GM12878 (cell line): ENCODE measurements at regions not wholly inside any gene's neighbourhood (a gene's known extent, or its start where the extent isn't known, plus 50 kb on each side); places are given as distances from the start of the nearest gene placed in this dataset.
"Not testable (repeated sequence)": the region's sequence is repeated elsewhere in the genome, so short reads cannot be mapped to it uniquely, and the experiment has no call there.

Experiments used
- BHLHE40 ChIP-seq, 2 experiments: fragments of 450-650 bp in 1 of 2; IDR thresholded peaks; 2 replicates each; pipeline ENCODE4 v1.6.1; 2011 to 2017; ENCODE audit warnings: low read depth in 2 of 2, borderline replicate concordance in 1 of 2, improper control_type of control experiment in 1 of 2, low read length in 1 of 2, mild to moderate bottlenecking in 1 of 2
- ESRRA ChIP-seq: IDR thresholded peaks from 2 replicates; pipeline ENCODE4 v1.6.1; 2012; ENCODE audit warnings: mild to moderate bottlenecking, low read length, improper control_type of control experiment
- NFYB ChIP-seq: IDR thresholded peaks from 2 replicates; pipeline ENCODE4 v1.6.1; 2011; ENCODE audit warnings: low read depth, mild to moderate bottlenecking, low read length, improper control_type of control experiment, moderate library complexity; ENCODE audit not compliant: insufficient read depth
- NRF1 ChIP-seq: conservative IDR thresholded peaks from 2 replicates; pipeline ENCODE4 v1.6.1; 2011; ENCODE audit warnings: mild to moderate bottlenecking, low read depth, low read length, improper control_type of control experiment
- YBX1 ChIP-seq: fragments of 450-650 bp; IDR thresholded peaks from 2 replicates; pipeline ENCODE4 v1.6.1; 2016; ENCODE audit warnings: antibody characterized with exemption
- TF ChIP-seq, protein P1 (sequence below): IDR thresholded peaks from 2 replicates; pipeline ENCODE4 v1.6.1; 2012; ENCODE audit warnings: mild to moderate bottlenecking, low read depth, low read length
- TF ChIP-seq, protein P2 (sequence below): IDR thresholded peaks from 2 replicates; pipeline ENCODE4 v1.6.1; 2011; ENCODE audit warnings: low read depth, low read length, improper control_type of control experiment, borderline replicate concordance
- TF ChIP-seq, protein P3 (sequence below), 3 experiments: IDR thresholded peaks in 2 of 3; conservative IDR thresholded peaks in 1 of 3; 2 replicates each; pipeline ENCODE4 v1.5.1; 2011; ENCODE audit warnings: low read depth in 3 of 3, low read length in 3 of 3, mild to moderate bottlenecking in 3 of 3, control low read depth in 2 of 3, moderate library complexity in 2 of 3, inconsistent platforms in 1 of 3, mixed read lengths in 1 of 3; ENCODE audit not compliant: control insufficient read depth in 2 of 3, insufficient read depth in 1 of 3; ENCODE audit errors: extremely low read depth in 1 of 3

GRCh38 chrX:74181976-74182375 is 122.0 kb upstream of the ZCCHC13 start:
- not testable (repeated sequence) for TF ChIP-seq NRF1; NFYB; BHLHE40 (IDR thresholded peaks at IDR 0.05; ENCODE audit: borderline replicate concordance in 1 of 2, low read depth in 2 of 2, low read length in 1 of 2); YBX1; ESRRA
- TF ChIP-seq, protein P1, sequence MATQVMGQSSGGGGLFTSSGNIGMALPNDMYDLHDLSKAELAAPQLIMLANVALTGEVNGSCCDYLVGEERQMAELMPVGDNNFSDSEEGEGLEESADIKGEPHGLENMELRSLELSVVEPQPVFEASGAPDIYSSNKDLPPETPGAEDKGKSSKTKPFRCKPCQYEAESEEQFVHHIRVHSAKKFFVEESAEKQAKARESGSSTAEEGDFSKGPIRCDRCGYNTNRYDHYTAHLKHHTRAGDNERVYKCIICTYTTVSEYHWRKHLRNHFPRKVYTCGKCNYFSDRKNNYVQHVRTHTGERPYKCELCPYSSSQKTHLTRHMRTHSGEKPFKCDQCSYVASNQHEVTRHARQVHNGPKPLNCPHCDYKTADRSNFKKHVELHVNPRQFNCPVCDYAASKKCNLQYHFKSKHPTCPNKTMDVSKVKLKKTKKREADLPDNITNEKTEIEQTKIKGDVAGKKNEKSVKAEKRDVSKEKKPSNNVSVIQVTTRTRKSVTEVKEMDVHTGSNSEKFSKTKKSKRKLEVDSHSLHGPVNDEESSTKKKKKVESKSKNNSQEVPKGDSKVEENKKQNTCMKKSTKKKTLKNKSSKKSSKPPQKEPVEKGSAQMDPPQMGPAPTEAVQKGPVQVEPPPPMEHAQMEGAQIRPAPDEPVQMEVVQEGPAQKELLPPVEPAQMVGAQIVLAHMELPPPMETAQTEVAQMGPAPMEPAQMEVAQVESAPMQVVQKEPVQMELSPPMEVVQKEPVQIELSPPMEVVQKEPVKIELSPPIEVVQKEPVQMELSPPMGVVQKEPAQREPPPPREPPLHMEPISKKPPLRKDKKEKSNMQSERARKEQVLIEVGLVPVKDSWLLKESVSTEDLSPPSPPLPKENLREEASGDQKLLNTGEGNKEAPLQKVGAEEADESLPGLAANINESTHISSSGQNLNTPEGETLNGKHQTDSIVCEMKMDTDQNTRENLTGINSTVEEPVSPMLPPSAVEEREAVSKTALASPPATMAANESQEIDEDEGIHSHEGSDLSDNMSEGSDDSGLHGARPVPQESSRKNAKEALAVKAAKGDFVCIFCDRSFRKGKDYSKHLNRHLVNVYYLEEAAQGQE = not testable (repeated sequence)
- TF ChIP-seq, protein P2, sequence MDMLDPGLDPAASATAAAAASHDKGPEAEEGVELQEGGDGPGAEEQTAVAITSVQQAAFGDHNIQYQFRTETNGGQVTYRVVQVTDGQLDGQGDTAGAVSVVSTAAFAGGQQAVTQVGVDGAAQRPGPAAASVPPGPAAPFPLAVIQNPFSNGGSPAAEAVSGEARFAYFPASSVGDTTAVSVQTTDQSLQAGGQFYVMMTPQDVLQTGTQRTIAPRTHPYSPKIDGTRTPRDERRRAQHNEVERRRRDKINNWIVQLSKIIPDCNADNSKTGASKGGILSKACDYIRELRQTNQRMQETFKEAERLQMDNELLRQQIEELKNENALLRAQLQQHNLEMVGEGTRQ = not testable (repeated sequence)
- TF ChIP-seq, protein P3, sequence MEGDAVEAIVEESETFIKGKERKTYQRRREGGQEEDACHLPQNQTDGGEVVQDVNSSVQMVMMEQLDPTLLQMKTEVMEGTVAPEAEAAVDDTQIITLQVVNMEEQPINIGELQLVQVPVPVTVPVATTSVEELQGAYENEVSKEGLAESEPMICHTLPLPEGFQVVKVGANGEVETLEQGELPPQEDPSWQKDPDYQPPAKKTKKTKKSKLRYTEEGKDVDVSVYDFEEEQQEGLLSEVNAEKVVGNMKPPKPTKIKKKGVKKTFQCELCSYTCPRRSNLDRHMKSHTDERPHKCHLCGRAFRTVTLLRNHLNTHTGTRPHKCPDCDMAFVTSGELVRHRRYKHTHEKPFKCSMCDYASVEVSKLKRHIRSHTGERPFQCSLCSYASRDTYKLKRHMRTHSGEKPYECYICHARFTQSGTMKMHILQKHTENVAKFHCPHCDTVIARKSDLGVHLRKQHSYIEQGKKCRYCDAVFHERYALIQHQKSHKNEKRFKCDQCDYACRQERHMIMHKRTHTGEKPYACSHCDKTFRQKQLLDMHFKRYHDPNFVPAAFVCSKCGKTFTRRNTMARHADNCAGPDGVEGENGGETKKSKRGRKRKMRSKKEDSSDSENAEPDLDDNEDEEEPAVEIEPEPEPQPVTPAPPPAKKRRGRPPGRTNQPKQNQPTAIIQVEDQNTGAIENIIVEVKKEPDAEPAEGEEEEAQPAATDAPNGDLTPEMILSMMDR (IDR thresholded peaks at IDR 0.05 in 2 of 3, conservative IDR thresholded peaks at IDR 0.05 in 1 of 3; ENCODE audit: control insufficient read depth in 2 of 3, extremely low read depth in 1 of 3, insufficient read depth in 1 of 3, low read depth in 3 of 3, low read length in 3 of 3) = not testable (repeated sequence)
